ENCODE measurements at regions not wholly inside any gene's neighbourhood (a gene's known extent, or its start where the extent isn't known, plus 50 kb on each side); places are given as distances from the start of the nearest gene placed in this dataset.

GRCh38 chr2:223282221-223282620, 230.2 kb downstream of the KCNE4 start:
- ChIA-PET POLR2A (no interaction called here), CTCF (interaction anchor here (1.0 kb wide), 1 partner anchor 16 kb away, joined by 3 read pairs; no protein-coding TSS in a partner anchor)
- DNase-seq (ENCODE audit: low read depth) = no peak
- Histone ChIP-seq H3K27me3 (ENCODE audit: control insufficient read depth, insufficient read depth, low read length) (no peaks in the 10 kb centered on the region), H3K4me3 (ENCODE audit: low read depth, low read length) (no peak overlapping the region), H3K36me3 (ENCODE audit: control insufficient read depth, insufficient read depth, low read length) (no peaks in the 10 kb centered on the region)
- TF ChIP-seq CTCF (IDR thresholded peaks at IDR 0.05; ENCODE audit: insufficient read depth, low read depth, low read length) = no peak

- no peak for TF ChIP-seq CTCF (IDR thresholded peaks at IDR 0.05; ENCODE audit: insufficient read depth, low read depth, low read length)
- H3K27me3 ChIP-seq (ENCODE audit: control insufficient read depth, insufficient read depth, low read length) = no peaks in the 10 kb centered on the region
- DNase-seq (ENCODE audit: low read depth) = no peak
- ChIA-PET POLR2A (no interaction called here), CTCF (interaction anchor here (1.0 kb wide), 1 partner anchor 15 kb away, joined by 3 read pairs; no protein-coding TSS in a partner anchor)
- H3K36me3 ChIP-seq (ENCODE audit: control insufficient read depth, insufficient read depth, low read length) = no peaks in the 10 kb centered on the region
- no peak overlapping the region for H3K4me3 ChIP-seq (ENCODE audit: low read depth, low read length)
Measured at GRCh38 chr2:223283329-223283728, 231.3 kb downstream of the KCNE4 start.

- Histone ChIP-seq H3K36me3 (ENCODE audit: control insufficient read depth, insufficient read depth, low read length) (no peaks in the 10 kb centered on the region), H3K4me3 (ENCODE audit: low read depth, low read length) (no peak overlapping the region), H3K27me3 (ENCODE audit: control insufficient read depth, insufficient read depth, low read length) (no peaks in the 10 kb centered on the region)
- DNase-seq (ENCODE audit: low read depth) = no peak
- ChIA-PET POLR2A (no interaction called here), CTCF (no interaction called here)
- no peak for TF ChIP-seq CTCF (IDR thresholded peaks at IDR 0.05; ENCODE audit: insufficient read depth, low read depth, low read length)
Measured at GRCh38 chr2:223283771-223284170, 231.8 kb downstream of the KCNE4 start.

- Histone ChIP-seq H3K27me3 (ENCODE audit: control insufficient read depth, insufficient read depth, low read length) (no peaks in the 10 kb centered on the region), H3K4me3 (ENCODE audit: low read depth, low read length) (no peak overlapping the region), H3K36me3 (ENCODE audit: control insufficient read depth, insufficient read depth, low read length) (no peaks in the 10 kb centered on the region)
- ChIA-PET POLR2A (no interaction called here), CTCF (no interaction called here)
- DNase-seq (ENCODE audit: low read depth) = no peak
- TF ChIP-seq CTCF (IDR thresholded peaks at IDR 0.05; ENCODE audit: insufficient read depth, low read depth, low read length) = no peak
Measured at GRCh38 chr2:223285370-223286265, 233.6 kb downstream of the KCNE4 start.

- CTCF ChIA-PET = no interaction called here
- H3K27me3 ChIP-seq (ENCODE audit: control insufficient read depth, insufficient read depth, low read length) = no peaks in the 10 kb centered on the region
Measured at GRCh38 chr2:223294756-223295155, 242.8 kb downstream of the KCNE4 start.

More at GRCh38 chr2:223294756-223295155, 242.8 kb downstream of the KCNE4 start:
- TF ChIP-seq CTCF (IDR thresholded peaks at IDR 0.05; ENCODE audit: insufficient read depth, low read depth, low read length) = no peak
- POLR2A ChIA-PET = no interaction called here
- no peaks in the 10 kb centered on the region for H3K36me3 ChIP-seq (ENCODE audit: control insufficient read depth, insufficient read depth, low read length)
- no peak overlapping the region for H3K4me3 ChIP-seq (ENCODE audit: low read depth, low read length)
- no peak for DNase-seq (ENCODE audit: low read depth)
